SK-N-SH (cell line): ENCODE measurements at regions not wholly inside any gene's neighbourhood (a gene's known extent, or its start where the extent isn't known, plus 50 kb on each side); places are given as distances from the start of the nearest gene placed in this dataset.

Experiments
- CTCF ChIA-PET: fragments of 300-600, 350-600 bp; formaldehyde crosslinking; extraction: SDS; loops from one replicate; lab custom pipeline; 2021; lab: Yijun Ruan, JAX
- POLR2A ChIA-PET: fragments of 350-600 bp; sonication (Branson Sonifier 250); formaldehyde crosslinking; extraction: SDS; loops from one replicate; lab custom pipeline; 2020; ENCODE audit warnings: antibody characterized with exemption, inconsistent platforms; lab: Yijun Ruan, JAX
- DNase-seq: peaks from one replicate; pipeline ENCODE4 v3.0.0; 2012
- H2AFZ ChIP-seq: fragments of 200-600 bp; sonication (generic); 2 replicates; pipeline ENCODE4 v1.8.1; 2016; ENCODE audit warnings: antibody characterized with exemption, mild to moderate bottlenecking, low read depth
- H3F3A ChIP-seq: fragments of 200-600 bp; sonication (generic); replicated peaks from 2 replicates; pipeline ENCODE3; 2016; ENCODE audit warnings: antibody characterized with exemption, mild to moderate bottlenecking; ENCODE audit not compliant: insufficient read depth
- H3K27ac ChIP-seq, 2 experiments: fragments of 200-500 bp in 1 of 2; fragments of 200-600 bp in 1 of 2; sonication (Bioruptor generic) in 1 of 2; sonication (generic), shearing (Covaris generic) in 1 of 2; 2 replicates each; pipeline versions ENCODE4 v1.5.1 to v1.6.1; 2014 to 2016; ENCODE audit warnings: low read depth in 2 of 2, inconsistent platforms in 1 of 2, low read length in 1 of 2, mild to moderate bottlenecking in 1 of 2, mixed read lengths in 1 of 2
- H3K27me3 ChIP-seq: fragments of 200-600 bp; sonication (generic), shearing (Covaris generic); 2 replicates; pipeline ENCODE4 v1.6.1; 2016; ENCODE audit warnings: mixed run types; ENCODE audit not compliant: insufficient read depth
- H3K36me3 ChIP-seq, 2 experiments: fragments of 200-500 bp in 1 of 2; fragments of 200-600 bp in 1 of 2; sonication (Bioruptor generic) in 1 of 2; sonication (generic) in 1 of 2; replicated peaks in 1 of 2; 2 replicates each; pipeline versions ENCODE3 to v1.5.1; 2014 to 2016; ENCODE audit warnings: low read length in 1 of 2, mild to moderate bottlenecking in 1 of 2; ENCODE audit not compliant: insufficient read depth in 2 of 2, control insufficient read depth in 1 of 2
- H3K4me1 ChIP-seq, 2 experiments: fragments of 200-500 bp in 1 of 2; fragments of 200-600 bp in 1 of 2; sonication (Bioruptor generic) in 1 of 2; sonication (generic), shearing (Covaris generic) in 1 of 2; 2 replicates each; pipeline versions ENCODE4 v1.5.1 to v1.6.1; 2014 to 2016; ENCODE audit warnings: low read depth in 1 of 2, low read length in 1 of 2, mixed run types in 1 of 2; ENCODE audit not compliant: insufficient read depth in 2 of 2, control insufficient read depth in 1 of 2
- H3K4me2 ChIP-seq: fragments of 200-600 bp; sonication (generic), shearing (Covaris generic); 2 replicates; pipeline ENCODE4 v1.6.1; 2017; ENCODE audit warnings: mixed run types
- H3K4me3 ChIP-seq, 2 experiments: fragments of 200-500 bp in 1 of 2; fragments of 200-600 bp in 1 of 2; sonication (Bioruptor generic) in 1 of 2; sonication (generic), shearing (Covaris generic) in 1 of 2; 2 replicates each; pipeline versions ENCODE4 v1.5.1 to v1.8.1; 2014 to 2016; ENCODE audit warnings: low read depth in 2 of 2, inconsistent platforms in 1 of 2, low read length in 1 of 2, mild to moderate bottlenecking in 1 of 2, mixed read lengths in 1 of 2, moderate library complexity in 1 of 2
- H3K79me2 ChIP-seq: fragments of 200-600 bp; sonication (generic); 2 replicates; pipeline ENCODE4 v1.8.1; 2017; ENCODE audit warnings: mild to moderate bottlenecking; ENCODE audit not compliant: insufficient read depth
- H3K9ac ChIP-seq: fragments of 200-600 bp; sonication (generic); 2 replicates; pipeline ENCODE4 v1.6.1; 2017; ENCODE audit warnings: mixed run types
- H3K9me2 ChIP-seq: fragments of 200-600 bp; sonication (generic); 2 replicates; pipeline ENCODE4 v1.6.1; 2017; ENCODE audit warnings: mixed run types
- H3K9me3 ChIP-seq: fragments of 200-600 bp; sonication (generic); 2 replicates; pipeline ENCODE4 v1.6.1; 2017; ENCODE audit warnings: mixed run types, mild to moderate bottlenecking, moderate library complexity
- H4K20me1 ChIP-seq: fragments of 200-600 bp; sonication (generic); 2 replicates; pipeline ENCODE4 v1.6.1; 2017; ENCODE audit warnings: mild to moderate bottlenecking, mixed run types; ENCODE audit not compliant: insufficient read depth
- FOXJ3 ChIP-seq: sonication (generic); formaldehyde crosslinking; IDR thresholded peaks from 2 replicates; pipeline ENCODE4 v1.5.1; 2020; ENCODE audit warnings: mild to moderate bottlenecking, missing genetic modification reagents
- FOXM1 ChIP-seq: IDR thresholded peaks from 2 replicates; pipeline ENCODE4 v1.4.0; 2012; ENCODE audit warnings: low read depth, mild to moderate bottlenecking
- GATA2 ChIP-seq: sonication (generic); formaldehyde crosslinking; IDR thresholded peaks from 2 replicates; pipeline ENCODE4 v1.5.0; 2020; ENCODE audit warnings: mild to moderate bottlenecking, missing genetic modification reagents
- JUND ChIP-seq: IDR thresholded peaks from 2 replicates; pipeline ENCODE4 v1.4.0; 2012
- NFIC ChIP-seq: IDR thresholded peaks from 2 replicates; pipeline ENCODE4 v1.4.0; 2012; ENCODE audit warnings: borderline replicate concordance
- NRF1 ChIP-seq: IDR thresholded peaks from 2 replicates; pipeline ENCODE4 v1.6.1; 2012; ENCODE audit warnings: low read depth, mild to moderate bottlenecking, low read length
- RAD21 ChIP-seq: IDR thresholded peaks from 2 replicates; pipeline ENCODE4 v1.6.1; 2012; ENCODE audit warnings: mild to moderate bottlenecking, low read length
- RFX5 ChIP-seq: IDR thresholded peaks from 2 replicates; pipeline ENCODE4 v1.6.1; 2012; ENCODE audit warnings: mild to moderate bottlenecking, improper control_type of control experiment, low read length
- SMC3 ChIP-seq: IDR thresholded peaks from 2 replicates; pipeline ENCODE4 v1.6.1; 2012; ENCODE audit warnings: low read depth, low read length, improper control_type of control experiment
- TEAD4 ChIP-seq: IDR thresholded peaks from 2 replicates; pipeline ENCODE4 v1.4.0; 2012; ENCODE audit warnings: mild to moderate bottlenecking, borderline replicate concordance; ENCODE audit not compliant: insufficient read depth
- WGBS: methylation state at CpG from one replicate; pipeline ENCODE4 v1.1.6; 2017; ENCODE audit warnings: low lambda C conversion rate; 5-methylcytosine and 5-hydroxymethylcytosine counted together
- TF ChIP-seq, protein P1 (sequence below): IDR thresholded peaks from 2 replicates; pipeline ENCODE4 v1.4.0; 2012; ENCODE audit warnings: low read depth, borderline replicate concordance
- TF ChIP-seq, protein P2 (sequence below): fragments of 150-350 bp; IDR thresholded peaks from 2 replicates; pipeline ENCODE4 v1.6.1; 2017; ENCODE audit warnings: antibody characterized with exemption, low read length, low read depth, borderline replicate concordance
- TF ChIP-seq, protein P3 (sequence below): IDR thresholded peaks from 2 replicates; pipeline ENCODE4 v1.4.0; 2012; ENCODE audit warnings: low read depth
- TF ChIP-seq, protein P4 (sequence below): fragments of 200-600 bp; sonication (generic); IDR thresholded peaks from 2 replicates; pipeline ENCODE4 v1.6.1; 2017; ENCODE audit warnings: antibody characterized with exemption, mild to moderate bottlenecking, moderate library complexity
- TF ChIP-seq, protein P5 (sequence below): fragments of 150-350 bp; IDR thresholded peaks from 2 replicates; pipeline ENCODE4 v1.6.1; 2016; ENCODE audit warnings: mild to moderate bottlenecking, low read depth, low read length

- WGBS = 51% methylated on average over 14 of the region's 17 CpGs
- H3F3A ChIP-seq = no peaks in the 10 kb centered on the region
- no peaks in the 10 kb centered on the region for H3K9me2 ChIP-seq
- H3K79me2 ChIP-seq = no peaks in the 10 kb centered on the region
- peaks cover 17% of the 10 kb centered on the region; the same call in 1 of the 2 replicates for H3K27me3 ChIP-seq
- DNase-seq = peak; percentile 41
- peaks cover 0 to 16% of the 10 kb centered on the region in 2 experiments; a peak in 1 of 4 replicates for H3K4me1 ChIP-seq
- no peak overlapping the region for H2AFZ ChIP-seq
- no peak overlapping the region; a peak in 1 of 4 replicates for H3K4me3 ChIP-seq
- no peak overlapping the region for H3K9ac ChIP-seq
- H3K9me3 ChIP-seq = no peaks in the 10 kb centered on the region
- no peaks in the 10 kb centered on the region for H4K20me1 ChIP-seq
- H3K36me3 ChIP-seq = no peaks in the 10 kb centered on the region
- POLR2A ChIA-PET = no interaction called here
- H3K27ac ChIP-seq = no peak overlapping the region
- peak overlapping the region; percentile 79; the same call in 1 of the 2 replicates for H3K4me2 ChIP-seq
- CTCF ChIA-PET = interaction anchor here (0.5 to 8.1 kb wide), 56 partner anchors 9 to 491 kb away, joined by 3 to 121 read pairs (median 5); partner anchors contain the start of genes PRDX5 and TRMT112
- TF ChIP-seq, protein P1, sequence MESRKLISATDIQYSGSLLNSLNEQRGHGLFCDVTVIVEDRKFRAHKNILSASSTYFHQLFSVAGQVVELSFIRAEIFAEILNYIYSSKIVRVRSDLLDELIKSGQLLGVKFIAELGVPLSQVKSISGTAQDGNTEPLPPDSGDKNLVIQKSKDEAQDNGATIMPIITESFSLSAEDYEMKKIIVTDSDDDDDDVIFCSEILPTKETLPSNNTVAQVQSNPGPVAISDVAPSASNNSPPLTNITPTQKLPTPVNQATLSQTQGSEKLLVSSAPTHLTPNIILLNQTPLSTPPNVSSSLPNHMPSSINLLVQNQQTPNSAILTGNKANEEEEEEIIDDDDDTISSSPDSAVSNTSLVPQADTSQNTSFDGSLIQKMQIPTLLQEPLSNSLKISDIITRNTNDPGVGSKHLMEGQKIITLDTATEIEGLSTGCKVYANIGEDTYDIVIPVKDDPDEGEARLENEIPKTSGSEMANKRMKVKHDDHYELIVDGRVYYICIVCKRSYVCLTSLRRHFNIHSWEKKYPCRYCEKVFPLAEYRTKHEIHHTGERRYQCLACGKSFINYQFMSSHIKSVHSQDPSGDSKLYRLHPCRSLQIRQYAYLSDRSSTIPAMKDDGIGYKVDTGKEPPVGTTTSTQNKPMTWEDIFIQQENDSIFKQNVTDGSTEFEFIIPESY = no peak
- TF ChIP-seq RFX5 (no peak), FOXM1 (no peak), RAD21 (no peak), NFIC (no peak), SMC3 (no peak)
- TF ChIP-seq, all 33 proteins: peak for 0
Measured at GRCh38 chr11:64447831-64448598, 89.1 kb downstream of the RPS6KA4 start.

- Histone ChIP-seq H3K4me2 (peak overlapping the region; percentile 79), H3F3A (no peaks in the 10 kb centered on the region), H3K4me1 (peaks cover 0 to 16% of the 10 kb centered on the region in 2 experiments; a peak in 1 of 4 replicates), H3K9me2 (no peaks in the 10 kb centered on the region), H3K4me3 (peak overlapping the region; percentile 31 to 43), H3K36me3 (no peaks in the 10 kb centered on the region), H3K9ac (no peak overlapping the region), H3K27me3 (peaks cover 12% of the 10 kb centered on the region; the same call in 1 of the 2 replicates), H2AFZ (peak overlapping the region; percentile 82), H3K79me2 (no peaks in the 10 kb centered on the region), H3K9me3 (no peaks in the 10 kb centered on the region), H3K27ac (no peak overlapping the region; a peak in 1 of 4 replicates), H4K20me1 (no peaks in the 10 kb centered on the region)
- DNase-seq = peak; percentile 94
- ChIA-PET CTCF (interaction anchor here (0.6 to 8.1 kb wide), 89 partner anchors 9 to 490 kb away, joined by 3 to 121 read pairs (median 5); partner anchors contain the start of genes PRDX5 and TRMT112), POLR2A (no interaction called here)
- 11% methylated on average over 21 of the region's 37 CpGs for WGBS
- TF ChIP-seq, protein P2, sequence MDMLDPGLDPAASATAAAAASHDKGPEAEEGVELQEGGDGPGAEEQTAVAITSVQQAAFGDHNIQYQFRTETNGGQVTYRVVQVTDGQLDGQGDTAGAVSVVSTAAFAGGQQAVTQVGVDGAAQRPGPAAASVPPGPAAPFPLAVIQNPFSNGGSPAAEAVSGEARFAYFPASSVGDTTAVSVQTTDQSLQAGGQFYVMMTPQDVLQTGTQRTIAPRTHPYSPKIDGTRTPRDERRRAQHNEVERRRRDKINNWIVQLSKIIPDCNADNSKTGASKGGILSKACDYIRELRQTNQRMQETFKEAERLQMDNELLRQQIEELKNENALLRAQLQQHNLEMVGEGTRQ = no peak
- TF ChIP-seq, protein P3, sequence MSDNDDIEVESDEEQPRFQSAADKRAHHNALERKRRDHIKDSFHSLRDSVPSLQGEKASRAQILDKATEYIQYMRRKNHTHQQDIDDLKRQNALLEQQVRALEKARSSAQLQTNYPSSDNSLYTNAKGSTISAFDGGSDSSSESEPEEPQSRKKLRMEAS = no peak
- TF ChIP-seq SMC3 = peak; percentile 54
- TF ChIP-seq TEAD4 = no peak
- TF ChIP-seq JUND = no peak
- TF ChIP-seq FOXJ3 (CRISPR knock-in tag) = no peak
- no peak for TF ChIP-seq RFX5
- TF ChIP-seq, protein P4, sequence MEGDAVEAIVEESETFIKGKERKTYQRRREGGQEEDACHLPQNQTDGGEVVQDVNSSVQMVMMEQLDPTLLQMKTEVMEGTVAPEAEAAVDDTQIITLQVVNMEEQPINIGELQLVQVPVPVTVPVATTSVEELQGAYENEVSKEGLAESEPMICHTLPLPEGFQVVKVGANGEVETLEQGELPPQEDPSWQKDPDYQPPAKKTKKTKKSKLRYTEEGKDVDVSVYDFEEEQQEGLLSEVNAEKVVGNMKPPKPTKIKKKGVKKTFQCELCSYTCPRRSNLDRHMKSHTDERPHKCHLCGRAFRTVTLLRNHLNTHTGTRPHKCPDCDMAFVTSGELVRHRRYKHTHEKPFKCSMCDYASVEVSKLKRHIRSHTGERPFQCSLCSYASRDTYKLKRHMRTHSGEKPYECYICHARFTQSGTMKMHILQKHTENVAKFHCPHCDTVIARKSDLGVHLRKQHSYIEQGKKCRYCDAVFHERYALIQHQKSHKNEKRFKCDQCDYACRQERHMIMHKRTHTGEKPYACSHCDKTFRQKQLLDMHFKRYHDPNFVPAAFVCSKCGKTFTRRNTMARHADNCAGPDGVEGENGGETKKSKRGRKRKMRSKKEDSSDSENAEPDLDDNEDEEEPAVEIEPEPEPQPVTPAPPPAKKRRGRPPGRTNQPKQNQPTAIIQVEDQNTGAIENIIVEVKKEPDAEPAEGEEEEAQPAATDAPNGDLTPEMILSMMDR = peak; percentile 81
- TF ChIP-seq NRF1 = no peak
- TF ChIP-seq FOXM1 = no peak
- TF ChIP-seq, protein P1 = no peak
- no peak for TF ChIP-seq GATA2 (CRISPR knock-in tag)
- TF ChIP-seq, protein P5, sequence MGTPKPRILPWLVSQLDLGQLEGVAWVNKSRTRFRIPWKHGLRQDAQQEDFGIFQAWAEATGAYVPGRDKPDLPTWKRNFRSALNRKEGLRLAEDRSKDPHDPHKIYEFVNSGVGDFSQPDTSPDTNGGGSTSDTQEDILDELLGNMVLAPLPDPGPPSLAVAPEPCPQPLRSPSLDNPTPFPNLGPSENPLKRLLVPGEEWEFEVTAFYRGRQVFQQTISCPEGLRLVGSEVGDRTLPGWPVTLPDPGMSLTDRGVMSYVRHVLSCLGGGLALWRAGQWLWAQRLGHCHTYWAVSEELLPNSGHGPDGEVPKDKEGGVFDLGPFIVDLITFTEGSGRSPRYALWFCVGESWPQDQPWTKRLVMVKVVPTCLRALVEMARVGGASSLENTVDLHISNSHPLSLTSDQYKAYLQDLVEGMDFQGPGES = no peak
Measured at GRCh38 chr11:64448599-64449380, 89.8 kb downstream of the RPS6KA4 start.
